SK-N-SH treated with all-trans-retinoic acid at 6 μM for 48 hours (cell line): ENCODE measurements at regions not wholly inside any gene's neighbourhood (a gene's known extent, or its start where the extent isn't known, plus 50 kb on each side); places are given as distances from the start of the nearest gene placed in this dataset.

ENCODE experiments used
- ATAC-seq: fragments of 200-7000 bp; cut with Tn5 transposase; 3 replicates; pipeline ENCODE4 v1.9.1; 2020; ENCODE audit warnings: mild to moderate bottlenecking, moderate library complexity
- ARNTL ChIP-seq: fragments of 450-650 bp; formaldehyde crosslinking; IDR thresholded peaks from 2 replicates; pipeline ENCODE4 v1.5.0; 2020; ENCODE audit warnings: low read depth, mild to moderate bottlenecking, moderate library complexity, borderline replicate concordance
- CREB5 ChIP-seq: fragments of 250-450 bp; sonication (Bioruptor Pico); IDR thresholded peaks from 2 replicates; pipeline ENCODE4 v1.5.1; 2020; ENCODE audit warnings: low read depth, mild to moderate bottlenecking, moderate library complexity
- CSDC2 ChIP-seq: fragments of 250-450 bp; sonication (Bioruptor Pico); IDR thresholded peaks from 2 replicates; pipeline ENCODE4 v1.5.0; 2020; ENCODE audit warnings: mild to moderate bottlenecking, moderate library complexity
- CSRNP3 ChIP-seq: fragments of 250-450 bp; sonication (Bioruptor Pico); IDR thresholded peaks from 2 replicates; pipeline ENCODE4 v1.5.1; 2021; ENCODE audit warnings: mild to moderate bottlenecking, moderate library complexity
- ESRRG ChIP-seq: fragments of 250-450 bp; sonication (Bioruptor Pico); IDR thresholded peaks from 2 replicates; pipeline ENCODE4 v1.6.1; 2021; ENCODE audit warnings: mild to moderate bottlenecking
- GLIS3 ChIP-seq: fragments of 250-450 bp; sonication (Bioruptor Pico); IDR thresholded peaks from 2 replicates; pipeline ENCODE4 v1.5.0; 2020; ENCODE audit warnings: mild to moderate bottlenecking, moderate library complexity
- ISL1 ChIP-seq: fragments of 250-450 bp; sonication (Bioruptor Pico); IDR thresholded peaks from 2 replicates; pipeline ENCODE4 v2.1.2; 2022; ENCODE audit warnings: mild to moderate bottlenecking, moderate library complexity
- OSR1 ChIP-seq: fragments of 250-450 bp; sonication (Bioruptor Pico); IDR thresholded peaks from 2 replicates; pipeline ENCODE4 v1.8.0; 2022; ENCODE audit warnings: moderate library complexity, mild to moderate bottlenecking, inconsistent platforms
- PPARA ChIP-seq: fragments of 250-450 bp; sonication (Bioruptor Pico); IDR thresholded peaks from 2 replicates; pipeline ENCODE4 v1.5.0; 2020; ENCODE audit warnings: mild to moderate bottlenecking, borderline replicate concordance
- RARB ChIP-seq: fragments of 250-450 bp; sonication (Bioruptor Pico); IDR thresholded peaks from 2 replicates; pipeline ENCODE4 v1.8.0; 2021; ENCODE audit warnings: mild to moderate bottlenecking, moderate library complexity
- SNAI2 ChIP-seq: fragments of 250-450 bp; sonication (Bioruptor Pico); IDR thresholded peaks from 2 replicates; pipeline ENCODE4 v1.5.0; 2020; ENCODE audit warnings: mild to moderate bottlenecking, moderate library complexity
- TOX ChIP-seq: fragments of 250-450 bp; sonication (Bioruptor Pico); IDR thresholded peaks from 2 replicates; pipeline ENCODE4 v1.8.0; 2021; ENCODE audit warnings: mild to moderate bottlenecking, moderate library complexity, borderline replicate concordance
- TSHZ2 ChIP-seq: fragments of 250-450 bp; sonication (Bioruptor Pico); IDR thresholded peaks from 2 replicates; pipeline ENCODE4 v1.5.0; 2020; ENCODE audit warnings: mild to moderate bottlenecking, moderate library complexity
- ZC3H10 ChIP-seq: fragments of 250-450 bp; sonication (Bioruptor Pico); IDR thresholded peaks from 2 replicates; pipeline ENCODE4 v1.5.1; 2021; ENCODE audit warnings: mild to moderate bottlenecking, moderate library complexity
- ZFP30 ChIP-seq: fragments of 450-650 bp; formaldehyde crosslinking; IDR thresholded peaks from 2 replicates; pipeline ENCODE4 v1.5.0; 2022; ENCODE audit warnings: mild to moderate bottlenecking, moderate library complexity
- ZNF565 ChIP-seq: fragments of 450-650 bp; formaldehyde crosslinking; conservative IDR thresholded peaks from 2 replicates; pipeline ENCODE4 v1.5.0; 2020; ENCODE audit warnings: low read depth, mild to moderate bottlenecking, moderate library complexity
- ZNF70 ChIP-seq: fragments of 450-650 bp; formaldehyde crosslinking; IDR thresholded peaks from 2 replicates; pipeline ENCODE4 v1.5.0; 2020; ENCODE audit warnings: mild to moderate bottlenecking, moderate library complexity
- ZNF8 ChIP-seq: fragments of 450-650 bp; formaldehyde crosslinking; IDR thresholded peaks from 2 replicates; pipeline ENCODE4 v1.5.0; 2020; ENCODE audit warnings: mild to moderate bottlenecking, moderate library complexity
- TF ChIP-seq, protein P1 (sequence below): fragments of 250-450 bp; sonication (Bioruptor Pico); IDR thresholded peaks from 2 replicates; pipeline ENCODE4 v1.8.0; 2020; ENCODE audit warnings: mild to moderate bottlenecking, moderate library complexity, borderline replicate concordance

DNA sequence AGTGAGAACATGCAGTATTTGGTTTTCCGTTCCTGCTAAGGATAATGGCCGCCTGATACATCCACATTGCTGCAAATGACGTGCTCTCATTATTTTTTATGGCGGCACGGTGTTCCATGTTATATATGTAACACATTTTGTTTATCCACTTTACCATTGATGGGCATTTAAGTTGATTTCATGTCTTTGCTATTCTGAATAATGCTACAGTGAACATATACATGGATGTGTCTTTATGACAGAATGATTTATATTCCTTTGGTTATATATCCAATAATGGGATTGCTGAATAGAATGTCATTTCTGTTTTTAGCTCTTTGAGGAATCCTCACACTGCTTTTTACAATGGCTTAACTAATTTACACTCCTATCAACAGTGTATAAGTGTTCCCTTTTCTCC lies 1223.2 kb downstream of the RAPGEF2 start:
- ATAC-seq, result no peak
- no peak for TF ChIP-seq ZNF70 (CRISPR knock-in tag)

- TF ChIP-seq OSR1 (CRISPR knock-in tag), result no peak
- TF ChIP-seq, all 23 proteins: peak for 0
- ATAC-seq, result no peak
Measured at GRCh38 chr4:160347197-160347596, 1244.3 kb downstream of the RAPGEF2 start.

DNA sequence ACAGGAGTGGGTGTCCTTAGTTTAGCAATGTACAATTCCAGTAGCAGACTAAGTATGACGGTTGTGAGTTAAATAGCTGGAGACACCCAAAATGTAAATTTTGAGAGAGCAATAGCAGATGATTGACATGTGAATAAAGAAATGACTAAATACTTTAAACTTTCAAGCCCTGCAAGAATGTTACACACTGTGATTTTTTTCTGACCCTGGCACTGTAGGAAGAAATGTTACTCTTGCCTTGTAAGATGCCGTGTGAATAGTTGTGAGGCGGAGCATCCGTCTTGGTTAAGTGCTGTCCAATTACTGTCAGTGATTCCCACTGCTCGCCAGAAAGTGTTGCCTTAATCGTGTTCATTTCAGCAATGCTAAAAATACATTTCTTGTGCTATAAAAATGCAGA lies 1248.1 kb downstream of the RAPGEF2 start:
- TF ChIP-seq ARNTL (CRISPR knock-in tag) (no peak), TOX (no peak), ZNF8 (no peak), CREB5 (CRISPR knock-in tag) (no peak), OSR1 (CRISPR knock-in tag) (no peak), ISL1 (CRISPR knock-in tag) (peak; percentile 21; the same call in 1 of the 2 replicates)
- TF ChIP-seq, all 23 proteins: peak for 1

GRCh38 chr4:160352637-160353036 lies 1249.8 kb downstream of the RAPGEF2 start:
- ATAC-seq, result no peak
- TF ChIP-seq, protein P1, sequence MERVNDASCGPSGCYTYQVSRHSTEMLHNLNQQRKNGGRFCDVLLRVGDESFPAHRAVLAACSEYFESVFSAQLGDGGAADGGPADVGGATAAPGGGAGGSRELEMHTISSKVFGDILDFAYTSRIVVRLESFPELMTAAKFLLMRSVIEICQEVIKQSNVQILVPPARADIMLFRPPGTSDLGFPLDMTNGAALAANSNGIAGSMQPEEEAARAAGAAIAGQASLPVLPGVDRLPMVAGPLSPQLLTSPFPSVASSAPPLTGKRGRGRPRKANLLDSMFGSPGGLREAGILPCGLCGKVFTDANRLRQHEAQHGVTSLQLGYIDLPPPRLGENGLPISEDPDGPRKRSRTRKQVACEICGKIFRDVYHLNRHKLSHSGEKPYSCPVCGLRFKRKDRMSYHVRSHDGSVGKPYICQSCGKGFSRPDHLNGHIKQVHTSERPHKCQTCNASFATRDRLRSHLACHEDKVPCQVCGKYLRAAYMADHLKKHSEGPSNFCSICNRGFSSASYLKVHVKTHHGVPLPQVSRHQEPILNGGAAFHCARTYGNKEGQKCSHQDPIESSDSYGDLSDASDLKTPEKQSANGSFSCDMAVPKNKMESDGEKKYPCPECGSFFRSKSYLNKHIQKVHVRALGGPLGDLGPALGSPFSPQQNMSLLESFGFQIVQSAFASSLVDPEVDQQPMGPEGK (CRISPR knock-in tag), result no peak
- TF ChIP-seq ARNTL (CRISPR knock-in tag) (no peak), ZC3H10 (CRISPR knock-in tag) (no peak), ISL1 (CRISPR knock-in tag) (no peak), SNAI2 (no peak), TSHZ2 (CRISPR knock-in tag) (no peak), TOX (no peak), CSRNP3 (CRISPR knock-in tag) (no peak), PPARA (no peak), ZNF70 (CRISPR knock-in tag) (no peak)

More for the DNA sequence above, 1248.1 kb downstream of the RAPGEF2 start:
- ATAC-seq, result no peak

DNA sequence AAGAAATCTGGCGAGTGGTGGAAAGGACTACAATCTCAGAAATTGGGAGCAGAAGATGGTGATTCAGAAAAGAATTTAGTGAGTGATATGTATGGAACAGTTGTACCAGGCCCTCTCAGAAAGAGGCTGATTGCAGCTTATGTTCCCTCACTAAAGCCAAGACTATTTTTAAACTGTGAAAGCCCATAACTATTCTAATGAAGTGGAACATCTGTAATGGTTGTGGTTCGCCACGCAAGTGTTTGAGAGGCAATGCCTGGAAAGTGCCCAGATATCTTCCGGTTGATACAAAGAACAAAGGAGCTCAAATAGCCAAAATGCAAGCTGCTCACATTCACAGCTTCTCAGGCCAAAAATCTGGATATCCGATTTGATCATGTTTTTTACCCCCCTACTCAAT lies 1250.7 kb downstream of the RAPGEF2 start:
- TF ChIP-seq ZNF565 (no peak), ZFP30 (CRISPR knock-in tag) (no peak), TOX (no peak), ARNTL (CRISPR knock-in tag) (no peak), GLIS3 (CRISPR knock-in tag) (no peak), CSDC2 (CRISPR knock-in tag) (no peak), SNAI2 (no peak), RARB (CRISPR knock-in tag) (no peak), OSR1 (CRISPR knock-in tag) (no peak)
- ATAC-seq, result no peak

- ATAC-seq, result no peak
- TF ChIP-seq ZFP30 (CRISPR knock-in tag) (no peak), TOX (no peak), CREB5 (CRISPR knock-in tag) (no peak), ZNF565 (no peak), GLIS3 (CRISPR knock-in tag) (no peak), ESRRG (CRISPR knock-in tag) (no peak), PPARA (no peak), CSRNP3 (CRISPR knock-in tag) (no peak)
- TF ChIP-seq, protein P1 (CRISPR knock-in tag), result no peak
Measured at GRCh38 chr4:160362478-160362877, 1259.6 kb downstream of the RAPGEF2 start.
